HCT116 (cell line): ENCODE measurements at regions not wholly inside any gene's neighbourhood (a gene's known extent, or its start where the extent isn't known, plus 50 kb on each side); places are given as distances from the start of the nearest gene placed in this dataset.

Experiments
- ATAC-seq: fragments of 200-7000 bp; cut with Tn5 transposase; 2 replicates; pipeline ENCODE4 v1.9.1; 2020; ENCODE audit warnings: mild to moderate bottlenecking, moderate library complexity
- BruUV-seq: library from RNA; stranded (reverse); fragments of 400-500 nt; replicated peaks from 2 replicates; lab custom pipeline; 2021; lab: Mats Ljungman, UMichigan
- CTCF ChIA-PET: fragments of 300-600 bp; sonication (Branson Sonifier 250); formaldehyde crosslinking; loops from one replicate; lab custom pipeline; 2021; ENCODE audit warnings: antibody characterized with exemption; lab: Charles Lee
- POLR2A ChIA-PET: fragments of 300-600, 350-600 bp; sonication (Branson Sonifier 250); formaldehyde crosslinking; loops from one replicate; lab custom pipeline; 2021; ENCODE audit warnings: antibody characterized with exemption; lab: Charles Lee
- RAD21 ChIA-PET, 2 experiments: fragments of 300-600 bp; sonication (Branson Sonifier 250); formaldehyde crosslinking; loops; one replicate each; lab custom pipeline; 2023; ENCODE audit warnings: low total read pairs in 2 of 2; ENCODE audit not compliant: uncharacterized antibody in 2 of 2, unreplicated experiment in 2 of 2, low non-redundant PET in 1 of 2; lab: Charles Lee
- DNase-seq: peaks from one replicate; pipeline ENCODE4 v3.0.0-alpha.2; 2010; ENCODE audit warnings: low read depth, low spot score
- H2AFZ ChIP-seq: fragments of 200-600 bp; shearing (Covaris generic), sonication (generic); 2 replicates; pipeline ENCODE4 v1.6.1; 2017; ENCODE audit warnings: low read depth, mixed run types, mixed read lengths, antibody characterized with exemption, low read length; ENCODE audit not compliant: poor library complexity, severe bottlenecking
- H3K27ac ChIP-seq: 2 replicates; pipeline ENCODE4 v1.5.1; 2012; ENCODE audit warnings: low read depth, low read length
- H3K27me3 ChIP-seq: fragments of 200-600 bp; sonication (generic); 2 replicates; pipeline ENCODE4 v1.6.1; 2016; ENCODE audit warnings: mixed run types, low read length, mixed read lengths; ENCODE audit not compliant: insufficient read depth
- H3K36me3 ChIP-seq, 2 experiments: fragments of 200-500 bp in 1 of 2; fragments of 200-600 bp in 1 of 2; sonication (Bioruptor generic) in 1 of 2; sonication (generic) in 1 of 2; 2 replicates each; pipeline versions ENCODE4 v1.5.1 to v1.6.1; 2014 to 2016; ENCODE audit warnings: low read length in 2 of 2, inconsistent platforms in 1 of 2, mixed read lengths in 1 of 2, mixed run types in 1 of 2; ENCODE audit not compliant: insufficient read depth in 2 of 2, control insufficient read depth in 1 of 2
- H3K4me1 ChIP-seq, 2 experiments: fragments of 200-600 bp in 1 of 2; sonication (generic) in 1 of 2; 2 replicates each; pipeline versions ENCODE4 v1.5.1 to v1.6.1; 2012 to 2017; ENCODE audit warnings: low read length in 2 of 2, inconsistent platforms in 1 of 2, mild to moderate bottlenecking in 1 of 2, mixed read lengths in 1 of 2, mixed run types in 1 of 2, moderate library complexity in 1 of 2; ENCODE audit not compliant: insufficient read depth in 2 of 2, control insufficient read depth in 1 of 2
- H3K4me2 ChIP-seq: fragments of 200-600 bp; sonication (generic); 2 replicates; pipeline ENCODE4 v1.6.1; 2017; ENCODE audit warnings: mixed run types, low read length, mixed read lengths
- H3K4me3 ChIP-seq, 2 experiments: fragments of 200-600 bp in 1 of 2; sonication (generic) in 1 of 2; replicated peaks in 1 of 2; 2 replicates each; pipeline ENCODE4 v1.5.1; 2011 to 2016; ENCODE audit warnings: low read length in 2 of 2, control low read depth in 1 of 2, low read depth in 1 of 2, mild to moderate bottlenecking in 1 of 2, mixed read lengths in 1 of 2, mixed run types in 1 of 2
- H3K79me2 ChIP-seq: fragments of 200-600 bp; sonication (generic); 2 replicates; pipeline ENCODE4 v1.6.1; 2017; ENCODE audit warnings: mild to moderate bottlenecking, mixed run types, low read length, moderate library complexity, mixed read lengths; ENCODE audit not compliant: insufficient read depth
- H3K9ac ChIP-seq: fragments of 200-600 bp; sonication (generic); 2 replicates; pipeline ENCODE4 v1.6.1; 2016; ENCODE audit warnings: low read length, mixed read lengths
- H3K9me2 ChIP-seq: fragments of 200-600 bp; sonication (generic), shearing (Covaris generic); 2 replicates; pipeline ENCODE4 v1.6.1; 2017; ENCODE audit warnings: mixed run types, mild to moderate bottlenecking, moderate library complexity; ENCODE audit not compliant: insufficient read depth
- H3K9me3 ChIP-seq, 2 experiments: fragments of 200-500 bp in 1 of 2; fragments of 200-600 bp in 1 of 2; sonication (Bioruptor generic) in 1 of 2; sonication (generic) in 1 of 2; 2 replicates each; pipeline ENCODE4 v1.6.1; 2014 to 2017; ENCODE audit warnings: low read length in 2 of 2, mixed read lengths in 2 of 2, inconsistent platforms in 1 of 2, low read depth in 1 of 2, mild to moderate bottlenecking in 1 of 2, mixed run types in 1 of 2, moderate library complexity in 1 of 2; ENCODE audit not compliant: control insufficient read depth in 1 of 2, insufficient read depth in 1 of 2
- H4K20me1 ChIP-seq: fragments of 200-600 bp; sonication (generic), shearing (Covaris generic); 2 replicates; pipeline ENCODE4 v1.6.1; 2017; ENCODE audit warnings: mixed run types, mild to moderate bottlenecking, moderate library complexity; ENCODE audit not compliant: insufficient read depth
- ELF1 ChIP-seq: IDR thresholded peaks from 2 replicates; pipeline ENCODE4 v1.6.1; 2012; ENCODE audit warnings: low read depth, borderline replicate concordance
- REST ChIP-seq: IDR thresholded peaks from 2 replicates; pipeline ENCODE4 v1.6.1; 2012; ENCODE audit warnings: low read depth
- SP1 ChIP-seq: IDR thresholded peaks from 2 replicates; pipeline ENCODE4 v1.6.1; 2012; ENCODE audit warnings: low read depth
- SRF ChIP-seq: IDR thresholded peaks from 2 replicates; pipeline ENCODE4 v1.6.1; 2012; ENCODE audit warnings: low read depth
- ZFX ChIP-seq: fragments of 450-650 bp; IDR thresholded peaks from 2 replicates; pipeline ENCODE4 v1.6.1; 2017
- intact Hi-C: fragments of 100-400 bp; cut with micrococcal nuclease; formaldehyde crosslinking; loops from 2 replicates; pipeline ENCODE4 v1.10.0; 2022

- TF ChIP-seq REST (no peak), SP1 (no peak), ZFX (no peak), SRF (no peak)
Measured at GRCh38 chr20:50363479-50363878, 146.7 kb upstream of the PTPN1 start (continued).

- no peak overlapping the region for H3K4me3 ChIP-seq
- no peak overlapping the region for H3K27ac ChIP-seq
- POLR2A ChIA-PET = no interaction called here
- CTCF ChIA-PET = no interaction called here
- RAD21 ChIA-PET = no interaction called here
- DNase-seq = no peak
- H4K20me1 ChIP-seq = no peaks in the 10 kb centered on the region
- H3K9me3 ChIP-seq = no peaks in the 10 kb centered on the region
- no TSS peak for BruUV-seq
- intact Hi-C loops = no loop called here
- H3K36me3 ChIP-seq = no peaks in the 10 kb centered on the region
- no peak overlapping the region for H2AFZ ChIP-seq
- TF ChIP-seq ELF1 = no peak
- H3K9me2 ChIP-seq = no peaks in the 10 kb centered on the region
- ATAC-seq = no peak
- no peaks in the 10 kb centered on the region for H3K27me3 ChIP-seq
- no peaks in the 10 kb centered on the region for H3K79me2 ChIP-seq
- H3K4me2 ChIP-seq = no peak overlapping the region
- no peak overlapping the region for H3K9ac ChIP-seq
- H3K4me1 ChIP-seq = peaks cover 20 to 38% of the 10 kb centered on the region in 2 experiments; a peak in 3 of 4 replicates
Measured at GRCh38 chr20:50364542-50364941, 145.6 kb upstream of the PTPN1 start.
